ENCODE measurements at regions not wholly inside any gene's neighbourhood (a gene's known extent, or its start where the extent isn't known, plus 50 kb on each side); places are given as distances from the start of the nearest gene placed in this dataset.

DNA sequence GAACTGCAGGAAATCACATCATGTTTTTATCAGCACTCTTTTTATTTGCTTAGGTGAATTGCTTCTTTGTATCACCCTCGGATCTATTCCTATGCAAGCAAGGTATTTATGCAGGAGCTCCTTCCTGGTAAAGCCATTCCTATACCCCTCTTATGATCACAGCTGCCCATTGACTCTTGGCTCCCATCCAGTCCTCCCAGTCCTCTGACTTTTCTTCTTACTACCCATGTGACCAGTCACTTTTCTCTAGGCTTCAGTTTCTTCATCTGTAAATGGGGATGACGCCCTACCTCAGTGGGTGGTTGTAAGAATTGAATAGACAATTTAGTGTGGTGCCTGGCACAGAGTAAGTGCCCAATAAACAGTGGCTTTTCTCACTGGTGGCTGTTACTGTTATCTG is 144.9 kb downstream of the FHIP1A start:
- TF ChIP-seq, protein P1, sequence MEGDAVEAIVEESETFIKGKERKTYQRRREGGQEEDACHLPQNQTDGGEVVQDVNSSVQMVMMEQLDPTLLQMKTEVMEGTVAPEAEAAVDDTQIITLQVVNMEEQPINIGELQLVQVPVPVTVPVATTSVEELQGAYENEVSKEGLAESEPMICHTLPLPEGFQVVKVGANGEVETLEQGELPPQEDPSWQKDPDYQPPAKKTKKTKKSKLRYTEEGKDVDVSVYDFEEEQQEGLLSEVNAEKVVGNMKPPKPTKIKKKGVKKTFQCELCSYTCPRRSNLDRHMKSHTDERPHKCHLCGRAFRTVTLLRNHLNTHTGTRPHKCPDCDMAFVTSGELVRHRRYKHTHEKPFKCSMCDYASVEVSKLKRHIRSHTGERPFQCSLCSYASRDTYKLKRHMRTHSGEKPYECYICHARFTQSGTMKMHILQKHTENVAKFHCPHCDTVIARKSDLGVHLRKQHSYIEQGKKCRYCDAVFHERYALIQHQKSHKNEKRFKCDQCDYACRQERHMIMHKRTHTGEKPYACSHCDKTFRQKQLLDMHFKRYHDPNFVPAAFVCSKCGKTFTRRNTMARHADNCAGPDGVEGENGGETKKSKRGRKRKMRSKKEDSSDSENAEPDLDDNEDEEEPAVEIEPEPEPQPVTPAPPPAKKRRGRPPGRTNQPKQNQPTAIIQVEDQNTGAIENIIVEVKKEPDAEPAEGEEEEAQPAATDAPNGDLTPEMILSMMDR (IDR thresholded peaks at IDR 0.05; ENCODE audit: unreplicated experiment) = no peak
- Mint-ChIP-seq H3K36me3 (ENCODE audit: insufficient read depth) (peaks cover 15% of the 10 kb centered on the region), H3K27ac (no peak overlapping the region), H3K9me3 (ENCODE audit: low read depth) (peaks cover 9% of the 10 kb centered on the region), H3K27me3 (no peaks in the 10 kb centered on the region), H3K4me1 (ENCODE audit: low read depth) (peaks cover 5% of the 10 kb centered on the region), H3K4me3 (ENCODE audit: low read depth) (no peak overlapping the region)
- DNase-seq (ENCODE audit: low spot score, unreplicated experiment) = no peak

DNA sequence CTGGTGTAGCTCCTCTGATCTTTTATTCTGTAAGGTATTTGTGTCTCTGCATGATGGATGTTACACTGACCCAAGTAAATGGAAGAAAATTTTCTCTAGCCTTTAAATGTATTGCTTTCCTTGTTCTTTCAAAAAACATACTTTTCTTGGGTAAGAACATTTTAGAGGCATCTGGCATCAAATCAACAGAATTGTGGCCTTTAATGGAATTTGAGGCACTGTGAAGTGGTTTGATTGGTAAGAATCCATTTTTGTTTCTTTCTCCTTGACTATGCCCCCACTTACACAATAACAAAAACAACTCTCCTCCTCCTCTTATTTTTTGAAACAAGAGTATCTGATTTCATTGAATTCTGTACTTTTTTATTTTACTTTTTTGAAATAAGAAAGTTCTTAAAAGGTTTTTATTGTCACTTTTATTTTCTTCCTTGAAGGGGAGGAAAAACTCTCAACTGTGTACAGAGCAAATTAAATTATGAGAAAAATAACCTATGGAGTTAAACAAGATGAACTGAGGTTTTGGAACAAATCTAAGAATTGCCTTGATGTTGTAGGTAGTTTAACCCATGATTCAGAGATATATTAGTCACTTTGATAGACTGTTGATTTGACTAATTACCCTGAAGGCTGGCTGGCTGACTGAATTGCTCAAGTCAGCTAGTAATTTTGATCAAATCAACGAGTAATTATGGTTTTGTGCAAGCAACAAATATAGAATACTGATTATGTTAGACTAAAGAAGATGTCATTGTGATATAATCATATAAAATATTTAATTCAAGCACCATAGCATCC is 146.4 kb downstream of the FHIP1A start:
- Mint-ChIP-seq H3K4me1 (ENCODE audit: low read depth) (peaks cover 9% of the 10 kb centered on the region), H3K27ac (no peak overlapping the region), H3K4me3 (ENCODE audit: low read depth) (no peak overlapping the region), H3K27me3 (no peaks in the 10 kb centered on the region), H3K9me3 (ENCODE audit: low read depth) (peaks cover 7% of the 10 kb centered on the region), H3K36me3 (ENCODE audit: insufficient read depth) (peaks cover 14% of the 10 kb centered on the region)
- no peak for DNase-seq (ENCODE audit: low spot score, unreplicated experiment)
- TF ChIP-seq, protein P1 (IDR thresholded peaks at IDR 0.05; ENCODE audit: unreplicated experiment) = no peak

DNA sequence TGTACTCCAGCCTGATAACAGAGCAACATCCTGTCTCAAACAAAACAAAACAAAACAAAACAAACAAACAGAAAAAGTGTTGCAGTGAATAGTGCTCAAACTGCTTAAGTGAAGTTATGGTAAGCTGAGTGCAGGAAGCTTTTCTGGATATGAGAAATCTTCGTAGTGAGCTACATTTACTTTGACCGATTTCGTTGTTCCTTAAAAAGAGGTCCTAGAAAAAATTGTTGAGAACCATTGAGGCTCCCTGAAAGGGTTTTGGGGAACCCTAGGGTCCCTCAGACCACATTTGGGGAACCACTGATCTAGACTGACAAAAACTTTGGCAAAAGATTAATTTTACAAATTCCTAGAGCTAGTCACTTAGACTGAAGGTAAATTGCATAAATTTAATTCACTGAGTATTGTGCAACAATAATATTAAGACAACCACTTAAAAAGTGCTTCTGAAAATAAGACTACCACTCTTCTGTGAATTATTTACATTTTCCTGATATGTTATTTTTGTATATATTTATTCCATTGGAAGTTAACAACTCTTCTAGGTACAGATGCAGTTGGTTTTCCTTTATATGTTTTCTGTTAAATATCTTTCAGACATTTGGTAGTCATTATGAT is 149.6 kb downstream of the FHIP1A start:
- no peaks in the 10 kb centered on the region for H3K9me3 Mint-ChIP-seq (ENCODE audit: low read depth)
- TF ChIP-seq, protein P1 (IDR thresholded peaks at IDR 0.05; ENCODE audit: unreplicated experiment) = no peak
- peaks cover 6% of the 10 kb centered on the region for H3K4me1 Mint-ChIP-seq (ENCODE audit: low read depth)
- DNase-seq (ENCODE audit: low spot score, unreplicated experiment) = no peak
- H3K27ac Mint-ChIP-seq = no peak overlapping the region
- H3K27me3 Mint-ChIP-seq = no peaks in the 10 kb centered on the region
- H3K36me3 Mint-ChIP-seq (ENCODE audit: insufficient read depth) = peaks cover 1% of the 10 kb centered on the region
- H3K4me3 Mint-ChIP-seq (ENCODE audit: low read depth) = no peak overlapping the region

DNA sequence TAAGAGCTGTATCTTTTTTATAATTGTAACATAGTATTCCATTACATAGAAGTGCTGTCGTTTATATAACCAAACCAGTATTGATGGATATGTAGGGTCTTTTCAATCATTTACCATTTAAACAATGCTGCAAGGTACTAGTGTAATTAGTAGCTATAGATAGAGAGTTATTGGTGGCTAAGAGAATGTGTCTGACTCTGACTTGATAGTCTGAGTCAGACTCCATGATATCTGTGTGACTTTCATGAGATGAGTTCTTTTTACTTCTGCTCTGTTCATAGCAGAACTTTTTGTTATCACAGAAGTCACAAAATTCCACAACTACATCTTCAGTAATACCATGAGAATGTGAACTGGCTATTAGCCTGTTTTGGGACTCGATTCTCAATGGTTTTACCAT is 150.6 kb downstream of the FHIP1A start:
- peaks cover 6% of the 10 kb centered on the region for H3K4me1 Mint-ChIP-seq (ENCODE audit: low read depth)
- no peak overlapping the region for H3K27ac Mint-ChIP-seq
- peaks cover 1% of the 10 kb centered on the region for H3K36me3 Mint-ChIP-seq (ENCODE audit: insufficient read depth)
- no peak for DNase-seq (ENCODE audit: low spot score, unreplicated experiment)
- no peaks in the 10 kb centered on the region for H3K9me3 Mint-ChIP-seq (ENCODE audit: low read depth)
- no peak overlapping the region for H3K4me3 Mint-ChIP-seq (ENCODE audit: low read depth)
- H3K27me3 Mint-ChIP-seq = no peaks in the 10 kb centered on the region
- TF ChIP-seq, protein P1 (IDR thresholded peaks at IDR 0.05; ENCODE audit: unreplicated experiment) = no peak

DNA sequence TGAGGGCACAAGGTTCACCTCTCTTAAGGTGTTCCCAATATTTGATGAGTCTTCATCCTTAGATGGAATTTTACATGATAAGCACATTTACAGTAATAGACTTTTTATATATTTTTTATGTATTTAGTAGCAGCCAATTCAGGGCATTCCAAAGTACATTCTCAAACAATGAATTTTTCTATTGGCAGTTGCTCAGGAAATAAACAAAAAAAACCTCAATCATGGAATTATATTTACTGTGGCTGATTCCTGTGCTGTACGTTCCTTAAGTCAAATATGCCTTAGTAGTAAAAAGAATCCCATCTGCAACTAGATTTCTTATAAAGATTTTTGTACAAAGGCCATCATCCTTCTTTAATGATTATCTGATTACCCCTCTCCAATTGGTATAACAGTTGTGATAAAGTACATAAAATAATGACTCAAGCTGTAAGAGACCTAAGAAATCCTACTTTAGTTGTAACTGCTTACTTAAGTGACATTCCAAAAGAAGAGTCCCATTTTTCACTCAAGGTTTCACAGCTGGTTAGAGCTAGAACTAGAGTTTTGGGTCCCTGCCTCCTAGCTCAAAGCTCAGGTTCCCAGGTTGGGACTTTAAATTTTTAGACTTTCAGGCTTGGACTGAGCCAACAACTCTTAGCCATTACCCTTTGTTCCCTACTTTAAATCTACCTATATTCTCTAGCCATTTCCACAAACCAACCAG is 152.7 kb downstream of the FHIP1A start:
- TF ChIP-seq, protein P1 (IDR thresholded peaks at IDR 0.05; ENCODE audit: unreplicated experiment) = no peak
- no peaks in the 10 kb centered on the region for H3K9me3 Mint-ChIP-seq (ENCODE audit: low read depth)
- H3K36me3 Mint-ChIP-seq (ENCODE audit: insufficient read depth) = peaks cover 1% of the 10 kb centered on the region
- H3K27me3 Mint-ChIP-seq = no peaks in the 10 kb centered on the region
- peaks cover 6% of the 10 kb centered on the region for H3K4me1 Mint-ChIP-seq (ENCODE audit: low read depth)
- no peak overlapping the region for H3K27ac Mint-ChIP-seq
- no peak overlapping the region for H3K4me3 Mint-ChIP-seq (ENCODE audit: low read depth)
- no peak for DNase-seq (ENCODE audit: low spot score, unreplicated experiment)

Measured in progenitor cell of endocrine pancreas (in vitro differentiated cells).